ENCODE measurements at regions not wholly inside any gene's neighbourhood (a gene's known extent, or its start where the extent isn't known, plus 50 kb on each side); places are given as distances from the start of the nearest gene placed in this dataset.

- DNase-seq (ENCODE audit: low spot score in 2 of 2, unreplicated experiment in 2 of 2) = no peak
- no peak overlapping the region for H3K4me3 Mint-ChIP-seq
- H3K27me3 Mint-ChIP-seq (ENCODE audit: low read depth) = no peaks in the 10 kb centered on the region
- peaks cover 56% of the 10 kb centered on the region for H3K4me1 Mint-ChIP-seq
- TF ChIP-seq, protein P1, sequence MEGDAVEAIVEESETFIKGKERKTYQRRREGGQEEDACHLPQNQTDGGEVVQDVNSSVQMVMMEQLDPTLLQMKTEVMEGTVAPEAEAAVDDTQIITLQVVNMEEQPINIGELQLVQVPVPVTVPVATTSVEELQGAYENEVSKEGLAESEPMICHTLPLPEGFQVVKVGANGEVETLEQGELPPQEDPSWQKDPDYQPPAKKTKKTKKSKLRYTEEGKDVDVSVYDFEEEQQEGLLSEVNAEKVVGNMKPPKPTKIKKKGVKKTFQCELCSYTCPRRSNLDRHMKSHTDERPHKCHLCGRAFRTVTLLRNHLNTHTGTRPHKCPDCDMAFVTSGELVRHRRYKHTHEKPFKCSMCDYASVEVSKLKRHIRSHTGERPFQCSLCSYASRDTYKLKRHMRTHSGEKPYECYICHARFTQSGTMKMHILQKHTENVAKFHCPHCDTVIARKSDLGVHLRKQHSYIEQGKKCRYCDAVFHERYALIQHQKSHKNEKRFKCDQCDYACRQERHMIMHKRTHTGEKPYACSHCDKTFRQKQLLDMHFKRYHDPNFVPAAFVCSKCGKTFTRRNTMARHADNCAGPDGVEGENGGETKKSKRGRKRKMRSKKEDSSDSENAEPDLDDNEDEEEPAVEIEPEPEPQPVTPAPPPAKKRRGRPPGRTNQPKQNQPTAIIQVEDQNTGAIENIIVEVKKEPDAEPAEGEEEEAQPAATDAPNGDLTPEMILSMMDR (IDR thresholded peaks at IDR 0.05; ENCODE audit: unreplicated experiment) = no peak
- H3K9me3 Mint-ChIP-seq = no peaks in the 10 kb centered on the region
- peak overlapping the region; percentile 74 for H3K27ac Mint-ChIP-seq
- H3K36me3 Mint-ChIP-seq = no peaks in the 10 kb centered on the region
Observed at GRCh38 chr3:76043746-76044145, 258.4 kb upstream of the ZNF717 start.

GRCh38 chr3:76044601-76045600 lies 259.6 kb upstream of the ZNF717 start:
- no peaks in the 10 kb centered on the region for H3K9me3 Mint-ChIP-seq

GRCh38 chr3:76047368-76047767 lies 262.0 kb upstream of the ZNF717 start:
- Mint-ChIP-seq H3K4me3 (no peak overlapping the region), H3K4me1 (peaks cover 46% of the 10 kb centered on the region)

More at GRCh38 chr3:76044601-76045600, 259.6 kb upstream of the ZNF717 start:
- Mint-ChIP-seq H3K27me3 (ENCODE audit: low read depth) (no peaks in the 10 kb centered on the region), H3K4me1 (peaks cover 50% of the 10 kb centered on the region), H3K36me3 (no peaks in the 10 kb centered on the region), H3K27ac (peak overlapping the region; percentile 90), H3K4me3 (no peak overlapping the region)
- TF ChIP-seq, protein P1 (IDR thresholded peaks at IDR 0.05; ENCODE audit: unreplicated experiment) = peak; percentile 76
- peak in 1 of 2 experiments; percentile 53 for DNase-seq (ENCODE audit: low spot score in 2 of 2, unreplicated experiment in 2 of 2)

GRCh38 chr3:76049776-76050175 lies 264.4 kb upstream of the ZNF717 start:
- H3K27ac Mint-ChIP-seq = no peak overlapping the region
- H3K9me3 Mint-ChIP-seq = peaks cover 3% of the 10 kb centered on the region
- H3K4me1 Mint-ChIP-seq = peaks cover 39% of the 10 kb centered on the region
- H3K36me3 Mint-ChIP-seq = peaks cover 3% of the 10 kb centered on the region
- TF ChIP-seq, protein P1 (IDR thresholded peaks at IDR 0.05; ENCODE audit: unreplicated experiment) = no peak
- H3K4me3 Mint-ChIP-seq = no peak overlapping the region
- no peak for DNase-seq (ENCODE audit: low spot score in 2 of 2, unreplicated experiment in 2 of 2)
- H3K27me3 Mint-ChIP-seq (ENCODE audit: low read depth) = no peaks in the 10 kb centered on the region

More at GRCh38 chr3:76047368-76047767, 262.0 kb upstream of the ZNF717 start:
- no peak for DNase-seq (ENCODE audit: low spot score in 2 of 2, unreplicated experiment in 2 of 2)
- TF ChIP-seq, protein P1 (IDR thresholded peaks at IDR 0.05; ENCODE audit: unreplicated experiment) = no peak
- no peaks in the 10 kb centered on the region for H3K36me3 Mint-ChIP-seq
- no peaks in the 10 kb centered on the region for H3K9me3 Mint-ChIP-seq
- H3K27ac Mint-ChIP-seq = no peak overlapping the region
- no peaks in the 10 kb centered on the region for H3K27me3 Mint-ChIP-seq (ENCODE audit: low read depth)

DNA sequence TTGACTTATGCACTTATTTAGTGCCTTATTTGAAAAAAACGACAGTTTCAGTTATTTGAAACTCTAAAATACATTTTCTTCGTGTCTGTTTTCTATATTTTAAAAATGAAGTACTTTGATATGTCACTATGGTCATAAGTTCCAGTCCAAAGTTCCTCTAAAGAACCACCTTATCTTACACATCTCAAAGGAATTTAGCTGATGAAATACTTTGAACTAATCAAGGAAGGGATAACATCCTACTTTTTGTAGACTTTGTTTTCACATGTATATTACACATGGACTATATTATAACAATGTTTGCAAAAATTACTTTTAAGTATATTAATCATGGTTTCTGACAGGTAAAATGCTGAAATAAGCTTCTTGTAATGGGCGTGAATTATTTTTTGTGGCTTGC lies 265.8 kb upstream of the ZNF717 start:
- H3K27ac Mint-ChIP-seq = no peak overlapping the region
- peaks cover 28% of the 10 kb centered on the region for H3K4me1 Mint-ChIP-seq
- H3K9me3 Mint-ChIP-seq = peaks cover 11% of the 10 kb centered on the region
- H3K36me3 Mint-ChIP-seq = peaks cover 5% of the 10 kb centered on the region
- H3K27me3 Mint-ChIP-seq (ENCODE audit: low read depth) = no peaks in the 10 kb centered on the region
- DNase-seq (ENCODE audit: low spot score in 2 of 2, unreplicated experiment in 2 of 2) = no peak
- H3K4me3 Mint-ChIP-seq = no peak overlapping the region
- TF ChIP-seq, protein P1 (IDR thresholded peaks at IDR 0.05; ENCODE audit: unreplicated experiment) = no peak
